Right hindlimb (tissue), 1 donor: ENCODE measurements at regions not wholly inside any gene's neighbourhood (a gene's known extent, or its start where the extent isn't known, plus 50 kb on each side); places are given as distances from the start of the nearest gene placed in this dataset.

Experiments used
- DNase-seq: peaks from one replicate; pipeline ENCODE4 v3.0.0-alpha.2; 2018

DNA sequence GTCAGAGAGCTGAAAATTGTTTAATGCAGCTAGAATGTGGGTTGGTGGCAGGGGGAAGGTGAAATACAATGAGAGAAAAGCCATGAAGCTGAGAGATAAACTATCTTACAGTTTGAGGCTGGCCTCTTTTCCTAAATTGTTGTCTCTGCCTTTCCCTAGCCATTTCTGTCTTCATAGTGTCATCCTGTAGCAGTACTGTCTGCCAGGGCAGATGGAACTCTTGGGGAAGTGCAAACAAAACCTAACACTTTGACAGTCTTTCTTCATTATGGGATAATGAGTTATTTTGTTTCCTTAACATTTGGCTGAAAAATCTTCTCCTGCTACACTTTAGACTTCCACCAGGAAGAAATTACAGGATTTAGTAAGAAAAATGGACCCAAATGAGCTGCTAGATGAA is 197.8 kb upstream of the ARX start:
- DNase-seq, result no peak

DNA sequence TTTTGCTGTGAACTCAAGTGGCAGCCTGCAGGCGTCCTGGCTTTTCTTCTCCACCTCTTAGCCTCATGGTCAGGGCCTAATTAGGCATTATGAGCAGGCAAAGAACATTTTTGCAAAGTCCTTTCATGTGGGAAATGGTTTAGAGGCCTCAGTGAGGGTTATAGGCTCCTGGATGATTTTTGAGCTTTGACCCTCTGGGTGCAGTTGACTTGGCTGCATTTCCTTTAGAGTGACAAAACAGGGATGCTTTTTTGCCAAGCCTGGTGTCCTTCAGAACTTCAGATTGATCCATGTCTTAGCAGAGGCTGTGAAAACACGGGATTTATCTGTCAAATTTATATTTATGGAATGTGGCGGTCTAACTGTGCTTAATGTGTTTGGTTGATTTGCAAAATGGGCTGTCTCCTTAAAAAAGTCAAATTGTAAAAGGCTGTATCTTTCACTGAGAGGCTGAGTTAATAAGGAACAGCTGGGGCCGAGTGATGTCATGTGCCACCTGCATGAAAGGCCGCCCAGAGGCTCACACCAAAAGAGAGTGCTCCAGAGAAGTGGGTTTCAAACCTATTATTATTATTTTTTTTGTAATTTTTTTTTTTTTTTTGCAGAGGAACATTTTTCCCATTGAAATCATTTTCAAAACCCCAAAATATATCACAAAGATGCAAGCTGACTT is 192.2 kb upstream of the ARX start:
- no peak for DNase-seq

DNA sequence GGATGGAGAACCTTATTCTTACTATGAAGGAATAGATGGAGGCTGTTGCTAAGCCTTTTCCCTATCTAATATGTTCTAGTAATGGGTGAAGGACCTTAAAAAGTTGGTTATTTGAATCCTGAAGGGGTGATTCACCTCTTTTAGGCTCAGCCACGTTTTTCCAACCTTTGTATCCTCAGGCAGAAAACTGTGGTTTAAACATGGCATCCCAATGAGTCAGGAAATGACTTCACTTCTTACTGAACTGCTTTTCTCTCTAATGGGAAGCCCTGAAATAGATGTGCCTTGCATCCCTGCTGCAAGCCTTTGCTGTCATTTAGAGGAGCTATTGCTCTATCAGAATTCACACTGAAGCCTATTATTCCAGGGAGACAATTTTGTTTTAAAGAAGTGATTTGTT is 191.0 kb upstream of the ARX start:
- no peak for DNase-seq

DNA sequence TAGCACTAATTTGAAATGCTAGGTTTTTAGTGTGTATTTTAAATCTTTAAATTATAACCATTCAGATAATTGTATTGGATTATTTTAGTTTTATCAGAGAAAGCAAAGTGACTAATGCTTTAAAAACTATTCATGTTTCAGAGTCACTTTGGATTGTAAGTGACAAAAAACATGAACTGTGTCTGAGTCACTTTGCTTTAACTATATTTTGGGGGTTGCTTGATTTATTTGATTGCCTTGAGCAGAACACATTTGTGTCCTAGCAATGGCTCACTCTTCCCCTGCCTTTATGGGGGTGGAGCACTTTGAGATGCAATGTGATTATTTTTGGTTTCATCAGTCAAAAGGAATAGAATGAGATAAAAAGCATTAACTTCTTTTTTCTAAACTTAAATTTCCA is 188.4 kb upstream of the ARX start:
- DNase-seq, result no peak

DNA sequence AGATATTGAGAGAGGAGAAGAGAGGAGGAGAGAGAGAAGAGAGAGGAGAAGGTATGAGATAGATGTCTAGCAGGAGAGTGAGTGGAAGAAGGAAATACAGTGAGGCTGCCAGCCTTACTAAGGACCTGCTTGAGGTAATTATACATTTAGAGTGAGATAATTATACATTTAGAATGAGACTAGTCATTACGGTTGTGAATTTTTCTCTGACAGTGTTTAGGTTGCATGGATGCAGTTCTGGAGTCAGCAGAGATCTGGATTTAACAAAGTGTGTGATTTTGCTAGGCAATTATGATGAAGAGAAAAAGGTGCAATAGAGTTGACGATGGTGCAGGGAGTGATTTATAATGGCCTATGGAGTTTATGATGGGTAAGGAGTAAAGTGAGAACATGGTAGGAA is 187.1 kb upstream of the ARX start:
- DNase-seq, result no peak

DNA sequence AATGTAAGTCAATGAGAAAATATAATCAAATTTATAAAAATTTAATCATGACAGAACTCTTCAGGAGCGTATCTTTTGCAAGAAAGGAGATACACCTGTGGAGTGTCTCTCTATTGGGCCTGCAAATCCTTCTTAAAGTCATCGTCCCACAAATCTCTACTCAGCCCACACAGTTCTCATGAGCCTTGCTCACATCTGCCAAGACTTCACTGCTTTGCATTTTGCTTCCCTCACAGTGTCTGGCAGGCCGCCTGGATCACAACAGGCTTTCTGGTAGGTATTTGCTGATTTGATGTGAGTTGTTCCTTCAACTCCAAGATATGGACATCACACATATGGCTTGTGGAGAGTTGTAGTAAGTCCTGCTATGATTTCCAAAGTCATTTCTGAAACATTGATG is 183.1 kb upstream of the ARX start:
- DNase-seq, result no peak

DNA sequence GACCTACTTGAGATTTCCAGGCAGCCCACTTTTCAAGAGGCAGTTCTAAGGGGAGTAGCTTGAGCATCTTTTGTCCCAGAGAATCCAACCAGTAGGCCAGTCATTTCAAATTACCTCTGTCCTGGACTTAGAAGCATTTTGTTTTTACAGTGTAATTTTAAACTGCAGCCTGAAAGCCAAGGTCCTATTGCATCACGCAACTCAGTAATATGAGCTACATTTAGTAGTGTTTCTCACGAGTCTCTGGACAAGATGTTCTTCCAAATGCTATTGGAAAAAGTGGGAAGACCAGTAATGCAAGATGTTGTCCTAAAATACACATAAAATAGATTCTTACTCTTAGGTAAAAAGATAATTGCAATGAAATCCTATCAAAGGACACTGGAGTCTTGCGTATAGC is 182.5 kb upstream of the ARX start:
- no peak for DNase-seq

DNA sequence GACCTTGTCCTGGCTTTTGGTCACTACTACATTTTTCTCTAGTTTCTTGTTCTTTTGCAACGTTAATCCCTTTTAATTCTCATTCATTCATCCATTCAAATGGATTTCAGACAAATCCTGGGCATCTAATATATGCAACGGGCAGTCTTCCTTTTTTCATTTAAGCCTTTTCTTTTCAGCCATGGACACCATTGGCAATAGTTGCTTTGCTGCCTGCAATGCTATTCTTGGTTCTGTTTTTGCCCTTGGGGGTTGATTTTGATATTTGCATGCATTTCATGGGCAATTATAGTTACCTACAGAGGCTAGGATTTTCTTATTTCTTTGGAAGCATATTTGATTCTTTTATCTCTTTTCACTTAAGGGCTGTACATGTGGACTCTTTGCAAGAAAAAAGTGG is 180.5 kb upstream of the ARX start:
- DNase-seq, result no peak

DNA sequence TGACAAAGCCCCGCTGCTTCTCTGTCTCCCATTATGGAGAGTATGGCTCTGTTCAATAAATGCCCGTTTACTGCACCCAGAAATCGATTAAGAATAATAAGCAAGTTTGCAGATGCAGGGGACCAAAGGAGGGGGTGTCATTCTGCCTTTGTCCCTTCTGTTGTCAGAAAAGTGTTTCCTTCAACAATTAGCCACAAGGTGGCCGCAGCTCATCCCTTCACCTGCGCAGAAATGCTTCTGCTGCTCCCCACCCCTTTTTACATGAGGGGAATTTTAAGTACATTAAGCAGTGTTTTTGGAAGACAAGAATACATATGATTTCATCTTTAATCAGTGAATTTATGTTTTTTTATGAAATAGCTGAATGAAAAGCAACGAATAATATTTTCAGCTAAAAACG is 175.6 kb upstream of the ARX start:
- DNase-seq, result no peak

DNA sequence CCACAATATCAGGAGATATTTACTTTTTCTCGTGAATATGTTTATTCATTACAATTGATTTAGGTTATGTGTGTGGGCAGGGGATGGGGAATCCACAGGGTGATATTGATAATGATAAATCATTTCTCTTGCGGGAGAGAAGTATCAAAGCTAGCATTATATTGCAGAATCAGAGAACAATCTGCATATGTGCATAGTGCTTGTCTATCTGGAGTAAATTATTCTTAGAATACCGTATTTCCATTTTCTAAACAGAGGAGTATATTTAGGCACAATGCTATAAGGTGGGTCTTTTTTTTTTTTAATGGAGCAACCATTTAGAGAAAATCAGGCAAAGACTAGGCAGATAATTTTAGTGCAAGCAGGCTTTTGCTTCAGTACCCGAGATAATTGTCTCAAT is 166.0 kb upstream of the ARX start:
- DNase-seq, result no peak

DNA sequence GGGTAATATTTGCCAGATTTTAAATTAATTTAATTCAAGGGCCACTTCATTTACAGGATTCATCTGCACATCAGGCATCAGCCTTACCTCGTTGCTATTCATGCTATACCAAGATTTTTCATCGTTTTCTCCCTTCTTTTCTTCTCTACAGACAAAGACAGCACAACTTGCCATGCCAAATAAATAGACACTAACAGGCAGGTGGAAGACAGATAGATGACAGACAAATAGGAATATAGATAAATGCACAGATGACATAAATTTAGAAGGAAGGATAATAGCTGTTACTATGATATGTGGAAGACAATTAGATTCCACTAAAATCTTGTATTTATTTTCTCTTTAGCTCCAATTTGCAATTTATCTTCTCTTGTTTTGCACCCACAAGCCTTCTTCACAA is 164.5 kb upstream of the ARX start:
- DNase-seq, result no peak

DNA sequence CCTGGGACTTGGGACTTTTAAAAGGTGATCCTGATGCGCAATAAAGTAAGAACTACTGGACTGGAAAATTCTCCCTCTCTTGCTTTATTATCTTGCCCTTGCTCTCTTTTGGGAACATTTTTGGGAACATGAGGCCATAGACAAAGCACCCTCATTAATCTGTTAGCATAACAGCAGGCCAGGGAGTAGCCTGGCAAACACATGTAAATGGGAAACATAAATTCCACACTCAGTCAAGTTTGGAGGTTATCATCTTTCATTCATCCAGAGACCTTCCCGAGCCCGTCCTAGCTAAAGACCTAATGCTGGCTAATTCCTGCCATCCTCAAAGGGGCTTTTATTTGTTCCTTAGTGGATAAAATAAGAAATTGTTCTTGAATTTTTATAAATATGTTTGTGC is 162.8 kb upstream of the ARX start:
- no peak for DNase-seq

DNA sequence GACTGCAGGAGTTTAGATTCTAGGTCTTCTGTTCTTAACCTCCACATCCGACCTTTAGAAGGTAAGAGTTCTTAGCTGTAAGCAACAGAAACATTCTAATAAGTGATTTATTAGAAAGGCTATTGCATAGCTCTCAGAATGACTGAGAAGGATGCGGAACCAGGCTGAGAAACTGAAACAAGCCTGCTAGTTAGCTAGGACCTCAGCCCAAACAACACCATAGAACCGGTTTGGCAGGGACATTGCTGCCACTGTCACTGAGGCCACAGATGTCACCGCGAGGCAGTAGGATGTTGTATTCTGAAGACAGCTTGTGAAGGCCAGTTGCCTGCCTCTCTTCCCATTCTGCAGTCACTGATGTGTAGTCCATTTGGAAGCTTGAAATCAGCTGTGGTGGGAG is 160.0 kb upstream of the ARX start:
- DNase-seq, result no peak

DNA sequence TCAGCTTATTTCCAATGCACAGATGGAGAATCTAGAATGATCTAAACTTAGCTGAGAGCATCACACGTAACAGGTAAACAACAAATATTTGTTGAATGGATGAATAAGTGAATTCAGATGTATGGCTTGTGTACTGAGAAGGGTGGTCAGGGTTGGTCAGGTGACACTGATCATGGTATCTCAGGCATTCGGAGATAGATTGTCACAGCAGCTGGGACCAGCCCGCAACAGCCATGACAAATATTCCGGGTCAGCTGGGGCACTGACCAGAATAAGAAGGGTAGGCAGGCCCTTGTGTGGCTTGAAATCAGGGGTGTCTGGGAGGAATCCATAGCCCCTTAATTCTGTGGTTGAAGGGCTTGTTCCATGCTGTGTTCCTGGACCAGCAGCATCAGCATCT is 159.4 kb upstream of the ARX start:
- no peak for DNase-seq

DNA sequence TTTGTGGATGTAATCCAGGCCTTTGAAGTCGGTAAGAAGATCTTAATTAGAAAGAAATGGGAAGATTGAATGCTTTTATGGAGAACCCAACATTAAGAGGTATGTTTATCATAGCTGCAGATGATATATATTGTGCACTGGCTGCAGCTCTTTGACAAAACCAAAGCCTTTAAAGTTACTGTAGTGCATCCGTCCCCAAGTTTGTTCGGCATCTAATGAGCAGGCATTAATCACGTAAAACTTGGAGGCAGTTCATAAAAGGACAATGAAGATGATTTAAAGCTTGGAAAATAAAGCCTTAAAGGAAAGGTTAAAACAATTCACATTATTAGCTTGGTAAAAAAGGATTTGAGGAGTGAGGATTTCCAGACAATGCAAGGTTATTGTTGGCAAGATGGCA is 150.8 kb upstream of the ARX start:
- DNase-seq, result no peak

DNA sequence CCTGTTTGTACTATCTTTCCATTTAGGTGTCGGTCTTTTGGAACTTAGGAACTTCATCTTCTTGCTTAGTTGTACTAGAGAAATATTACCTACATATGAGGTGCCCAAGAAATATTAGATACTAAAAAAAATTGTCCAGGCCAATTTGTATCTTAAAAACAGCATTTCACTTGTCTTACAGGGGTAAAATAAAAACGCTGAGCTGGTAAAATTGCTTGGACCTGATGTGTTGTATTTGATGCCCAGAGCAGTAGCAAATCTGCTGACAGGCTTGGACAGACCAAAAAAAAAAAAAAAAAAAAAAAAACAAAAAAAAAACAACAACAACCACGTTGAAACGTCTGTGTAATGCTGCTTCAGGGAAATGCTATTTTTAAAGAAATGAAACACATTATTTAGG is 150.4 kb upstream of the ARX start:
- no peak for DNase-seq

DNA sequence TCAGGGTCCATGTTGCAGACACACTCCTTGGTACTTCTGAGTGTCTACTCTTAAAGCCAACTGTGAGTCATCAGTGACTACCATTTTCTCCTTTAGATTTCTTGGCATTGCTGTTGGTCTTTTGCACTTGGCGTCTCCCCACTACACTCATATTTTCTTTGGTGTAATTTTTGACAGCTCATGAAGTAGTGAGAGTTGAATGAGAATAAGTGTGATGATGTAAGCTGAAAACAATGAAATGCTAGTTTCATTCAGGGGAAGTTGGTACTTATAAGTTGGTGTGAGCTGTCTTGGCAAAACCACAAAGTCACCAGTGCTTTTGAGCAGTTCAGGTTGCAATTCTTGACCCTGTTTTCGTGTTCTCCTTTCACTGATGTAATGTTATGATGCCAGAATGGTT is 142.9 kb upstream of the ARX start:
- no peak for DNase-seq

DNA sequence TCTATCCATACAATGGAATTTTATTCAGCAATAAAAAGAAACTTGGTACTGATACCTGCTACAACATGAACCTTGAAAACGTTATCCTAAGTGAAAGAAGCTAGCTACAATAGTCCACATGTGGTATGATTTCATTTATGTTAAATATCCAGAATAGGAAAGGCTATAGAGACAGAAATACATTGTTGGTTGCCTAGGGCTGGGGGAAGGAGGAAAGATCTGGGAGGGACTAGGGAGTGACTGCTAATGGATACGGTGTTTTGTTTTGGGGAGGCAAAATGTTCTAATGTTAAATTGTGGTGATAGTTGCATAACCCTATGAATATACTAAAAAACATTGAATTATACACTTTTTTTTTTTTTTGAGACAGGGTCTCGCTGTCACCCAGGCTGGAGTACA is 141.1 kb upstream of the ARX start:
- no peak for DNase-seq

DNA sequence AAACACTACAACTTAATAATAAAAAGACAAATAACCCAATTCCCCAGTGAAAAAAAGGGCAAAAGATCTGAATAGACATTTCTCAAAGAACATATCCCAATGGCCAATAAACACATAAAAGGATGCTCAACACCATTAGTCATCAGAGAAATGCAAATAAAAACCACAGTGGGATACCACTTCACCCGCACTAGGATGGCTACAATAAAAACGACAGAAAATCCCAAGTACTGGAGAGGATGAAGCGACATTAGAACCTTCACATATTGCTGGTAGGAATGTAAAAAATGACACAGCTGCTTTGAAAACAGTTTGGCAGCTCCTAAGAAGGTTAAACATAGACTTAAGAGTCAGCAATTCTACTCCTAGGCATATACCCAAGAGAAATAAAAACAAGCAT is 140.6 kb upstream of the ARX start:
- DNase-seq, result no peak

DNA sequence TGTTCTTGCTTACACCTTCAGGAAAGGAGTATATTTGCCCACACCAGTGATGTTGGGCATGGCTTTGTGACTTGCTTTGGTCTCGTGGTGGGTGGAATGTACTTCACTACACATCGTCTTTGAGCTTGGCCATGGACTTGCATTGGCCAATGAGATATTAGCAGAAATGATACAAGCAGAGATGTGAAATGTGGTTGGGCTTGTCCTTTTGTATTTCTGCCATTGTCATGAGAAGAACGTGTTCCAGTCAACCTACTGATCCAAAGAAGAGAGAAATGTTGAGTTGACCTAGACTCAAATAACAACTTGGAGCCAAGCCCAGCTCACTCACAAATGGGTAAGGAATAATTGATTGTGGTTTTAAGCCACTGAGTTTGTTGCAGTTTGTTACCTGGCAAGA is 138.4 kb upstream of the ARX start:
- DNase-seq, result no peak

DNA sequence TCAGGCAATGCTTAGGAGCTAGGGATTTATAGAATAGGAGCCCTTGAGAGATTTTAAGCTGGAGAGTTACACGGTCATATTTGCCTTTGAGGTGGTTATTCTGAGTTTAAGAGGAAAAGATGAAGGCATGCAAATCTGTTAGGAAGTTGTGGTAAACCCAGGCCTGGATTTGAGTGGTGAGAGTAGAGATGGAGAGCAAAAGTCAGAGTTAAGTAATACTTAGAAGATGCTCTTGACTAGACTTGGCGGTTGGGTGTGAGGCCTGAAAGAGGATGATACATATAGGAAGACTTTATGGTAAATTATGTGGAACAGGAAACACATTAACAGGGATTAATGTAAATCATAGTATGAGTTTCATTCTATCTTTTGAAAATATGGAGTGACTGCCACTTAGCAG is 136.0 kb upstream of the ARX start:
- DNase-seq, result no peak

DNA sequence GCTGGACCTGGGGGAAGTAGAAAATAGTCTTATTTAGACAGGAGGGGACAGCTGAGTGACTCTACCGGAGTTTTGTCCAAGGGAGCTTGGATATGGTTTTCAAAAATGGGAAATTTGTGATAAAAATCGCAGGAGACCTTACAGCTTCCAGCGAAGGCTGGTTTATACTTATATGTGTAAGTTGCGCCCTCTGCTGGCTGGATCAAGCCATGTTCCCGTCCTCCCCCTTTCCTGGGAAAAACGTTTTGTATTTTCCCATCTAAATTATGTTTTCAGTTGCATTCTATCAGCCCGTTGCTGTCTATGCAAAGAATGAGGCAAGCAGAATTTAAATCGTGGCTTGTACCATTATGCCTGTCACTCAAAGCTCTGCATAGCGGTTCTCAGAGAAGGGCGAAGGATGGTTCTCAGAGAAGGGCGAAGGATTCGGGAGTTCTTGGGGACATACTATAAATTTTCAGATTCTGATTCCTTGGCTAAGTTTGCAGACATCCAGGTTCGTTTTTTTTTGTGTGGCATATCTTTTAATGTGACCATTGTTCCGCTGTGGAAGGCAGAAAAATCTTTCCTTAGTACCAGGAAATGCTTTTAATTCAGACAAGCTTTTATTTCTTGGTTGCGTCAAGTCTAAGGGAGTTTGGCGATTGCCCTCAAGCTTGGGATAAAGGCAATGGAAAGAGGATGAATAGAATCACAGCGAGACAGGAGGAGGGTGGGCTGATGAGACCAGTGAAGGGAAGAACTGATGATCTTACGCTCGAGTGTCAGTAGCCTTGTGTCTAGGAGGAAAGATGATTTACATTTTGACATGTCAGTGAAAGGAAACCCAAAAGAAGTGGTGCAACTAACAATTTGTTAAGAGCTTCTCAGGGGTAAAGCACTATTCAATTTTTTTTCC is 128.5 kb upstream of the ARX start:
- peak; percentile 53 for DNase-seq

DNA sequence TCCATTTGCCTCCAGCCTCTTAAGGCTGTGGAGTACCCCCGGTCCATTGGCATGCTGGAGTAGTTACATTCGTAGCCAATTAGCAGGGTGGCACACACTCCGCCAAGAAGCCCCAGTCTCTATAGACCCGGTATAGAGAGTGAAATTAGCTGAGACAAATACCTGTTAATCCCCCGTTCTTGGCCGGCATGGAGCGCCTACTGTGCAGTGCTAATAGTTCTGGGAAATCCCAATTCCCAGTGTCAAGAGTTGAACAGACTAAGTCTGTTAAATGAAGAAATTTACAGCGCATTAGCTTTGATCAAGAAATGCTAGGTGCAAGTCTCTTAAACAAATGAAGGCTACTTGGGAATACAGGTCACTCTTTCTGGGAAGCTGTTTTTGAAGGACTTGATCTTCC is 127.8 kb upstream of the ARX start:
- DNase-seq, result no peak

DNA sequence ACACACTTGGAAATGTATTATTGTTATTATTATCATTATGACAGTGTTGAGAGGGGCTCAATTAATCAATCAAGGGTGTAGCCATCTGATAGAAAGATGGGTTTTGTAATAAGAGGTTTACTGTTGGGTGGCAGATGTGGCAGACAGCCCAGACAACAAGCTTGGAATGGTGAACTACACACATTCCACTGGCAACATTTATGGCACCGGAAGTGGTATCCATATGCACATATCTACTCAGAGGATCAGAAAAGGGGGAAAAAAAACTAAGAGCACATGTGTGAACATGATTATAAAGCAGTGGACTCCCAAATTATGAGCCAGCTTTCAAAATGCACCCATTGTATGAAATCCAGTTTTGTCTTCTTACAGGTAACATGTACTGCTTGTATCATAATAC is 125.9 kb upstream of the ARX start:
- DNase-seq, result no peak

DNA sequence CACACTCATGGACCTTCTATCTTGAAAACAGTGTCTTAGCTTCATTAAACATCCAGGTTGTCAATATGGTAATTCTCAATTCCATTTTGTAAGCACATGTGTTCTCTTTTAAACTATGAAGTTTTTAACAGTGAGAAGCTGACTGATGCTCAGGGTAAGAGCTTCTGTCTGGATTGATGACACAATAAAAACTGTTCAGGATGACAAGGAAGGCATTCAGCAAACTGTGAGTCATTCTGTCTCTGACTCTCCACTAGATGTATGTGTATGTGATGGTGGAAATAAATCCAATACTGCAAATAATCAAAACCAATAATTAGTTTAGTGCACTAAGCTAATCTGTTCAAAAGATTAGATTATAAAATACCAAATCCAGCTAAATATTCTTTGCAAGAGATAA is 115.3 kb upstream of the ARX start:
- no peak for DNase-seq
